ENCODE measurements at regions not wholly inside any gene's neighbourhood (a gene's known extent, or its start where the extent isn't known, plus 50 kb on each side); places are given as distances from the start of the nearest gene placed in this dataset.

DNA sequence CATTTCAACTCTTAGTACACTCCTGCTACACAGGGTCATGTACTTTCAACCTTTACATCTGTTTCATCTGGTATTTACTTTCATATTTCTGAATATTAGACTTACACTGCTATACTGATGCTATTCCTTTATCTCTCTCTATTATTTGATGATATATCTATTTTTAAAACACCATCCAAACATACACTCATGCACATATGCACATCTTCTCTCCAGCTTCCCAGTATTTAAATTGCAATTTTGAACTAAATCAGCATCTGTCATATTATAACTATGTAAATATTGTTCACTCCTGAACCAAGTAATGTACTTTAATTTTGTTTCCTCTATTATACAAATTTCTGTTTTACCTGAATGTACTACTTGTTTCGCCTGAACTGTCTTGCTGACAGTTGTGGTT, 293.6 kb upstream of the FLRT2 start:
- no peak for DNase-seq (ENCODE audit: low read depth)
- no peak for TF ChIP-seq MYC (IDR thresholded peaks at IDR 0.05; ENCODE audit: low read depth, low read length)
- TF ChIP-seq, protein P1, sequence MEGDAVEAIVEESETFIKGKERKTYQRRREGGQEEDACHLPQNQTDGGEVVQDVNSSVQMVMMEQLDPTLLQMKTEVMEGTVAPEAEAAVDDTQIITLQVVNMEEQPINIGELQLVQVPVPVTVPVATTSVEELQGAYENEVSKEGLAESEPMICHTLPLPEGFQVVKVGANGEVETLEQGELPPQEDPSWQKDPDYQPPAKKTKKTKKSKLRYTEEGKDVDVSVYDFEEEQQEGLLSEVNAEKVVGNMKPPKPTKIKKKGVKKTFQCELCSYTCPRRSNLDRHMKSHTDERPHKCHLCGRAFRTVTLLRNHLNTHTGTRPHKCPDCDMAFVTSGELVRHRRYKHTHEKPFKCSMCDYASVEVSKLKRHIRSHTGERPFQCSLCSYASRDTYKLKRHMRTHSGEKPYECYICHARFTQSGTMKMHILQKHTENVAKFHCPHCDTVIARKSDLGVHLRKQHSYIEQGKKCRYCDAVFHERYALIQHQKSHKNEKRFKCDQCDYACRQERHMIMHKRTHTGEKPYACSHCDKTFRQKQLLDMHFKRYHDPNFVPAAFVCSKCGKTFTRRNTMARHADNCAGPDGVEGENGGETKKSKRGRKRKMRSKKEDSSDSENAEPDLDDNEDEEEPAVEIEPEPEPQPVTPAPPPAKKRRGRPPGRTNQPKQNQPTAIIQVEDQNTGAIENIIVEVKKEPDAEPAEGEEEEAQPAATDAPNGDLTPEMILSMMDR (IDR thresholded peaks at IDR 0.05; ENCODE audit: low read depth, low read length), result no peak
- TF ChIP-seq, protein P2, sequence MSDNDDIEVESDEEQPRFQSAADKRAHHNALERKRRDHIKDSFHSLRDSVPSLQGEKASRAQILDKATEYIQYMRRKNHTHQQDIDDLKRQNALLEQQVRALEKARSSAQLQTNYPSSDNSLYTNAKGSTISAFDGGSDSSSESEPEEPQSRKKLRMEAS (IDR thresholded peaks at IDR 0.05; ENCODE audit: low read depth, low read length), result no peak
- no peak for TF ChIP-seq POLR2A (IDR thresholded peaks at IDR 0.05; ENCODE audit: extremely low read depth, insufficient read length)
- H3K4me3 ChIP-seq (ENCODE audit: low read depth, low read length), result no peak overlapping the region

DNA sequence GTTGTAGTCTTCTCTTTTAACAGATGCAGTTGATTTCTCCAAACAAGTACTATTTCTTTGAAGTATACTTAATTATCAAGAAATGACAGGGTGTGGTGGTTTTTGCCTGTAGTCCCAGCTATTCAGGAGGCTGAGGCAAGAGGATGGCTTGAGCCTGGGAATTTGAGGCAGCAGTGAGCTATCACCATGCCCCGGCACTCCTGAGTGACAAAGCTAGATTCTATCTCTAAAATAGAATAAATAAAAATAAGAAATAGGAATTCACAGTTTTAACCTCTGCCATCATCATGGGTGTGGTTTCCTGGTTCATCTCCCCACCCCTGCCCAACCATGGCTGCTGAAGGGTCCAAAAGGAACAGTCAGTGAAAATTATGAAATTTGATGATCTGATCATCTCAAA, 290.2 kb upstream of the FLRT2 start:
- no peak overlapping the region for H3K4me3 ChIP-seq (ENCODE audit: low read depth, low read length)
- TF ChIP-seq, protein P1 (IDR thresholded peaks at IDR 0.05; ENCODE audit: low read depth, low read length), result no peak
- TF ChIP-seq, protein P2 (IDR thresholded peaks at IDR 0.05; ENCODE audit: low read depth, low read length), result no peak
- no peak for TF ChIP-seq POLR2A (IDR thresholded peaks at IDR 0.05; ENCODE audit: extremely low read depth, insufficient read length)
- TF ChIP-seq MYC (IDR thresholded peaks at IDR 0.05; ENCODE audit: low read depth, low read length), result no peak
- DNase-seq (ENCODE audit: low read depth), result no peak

DNA sequence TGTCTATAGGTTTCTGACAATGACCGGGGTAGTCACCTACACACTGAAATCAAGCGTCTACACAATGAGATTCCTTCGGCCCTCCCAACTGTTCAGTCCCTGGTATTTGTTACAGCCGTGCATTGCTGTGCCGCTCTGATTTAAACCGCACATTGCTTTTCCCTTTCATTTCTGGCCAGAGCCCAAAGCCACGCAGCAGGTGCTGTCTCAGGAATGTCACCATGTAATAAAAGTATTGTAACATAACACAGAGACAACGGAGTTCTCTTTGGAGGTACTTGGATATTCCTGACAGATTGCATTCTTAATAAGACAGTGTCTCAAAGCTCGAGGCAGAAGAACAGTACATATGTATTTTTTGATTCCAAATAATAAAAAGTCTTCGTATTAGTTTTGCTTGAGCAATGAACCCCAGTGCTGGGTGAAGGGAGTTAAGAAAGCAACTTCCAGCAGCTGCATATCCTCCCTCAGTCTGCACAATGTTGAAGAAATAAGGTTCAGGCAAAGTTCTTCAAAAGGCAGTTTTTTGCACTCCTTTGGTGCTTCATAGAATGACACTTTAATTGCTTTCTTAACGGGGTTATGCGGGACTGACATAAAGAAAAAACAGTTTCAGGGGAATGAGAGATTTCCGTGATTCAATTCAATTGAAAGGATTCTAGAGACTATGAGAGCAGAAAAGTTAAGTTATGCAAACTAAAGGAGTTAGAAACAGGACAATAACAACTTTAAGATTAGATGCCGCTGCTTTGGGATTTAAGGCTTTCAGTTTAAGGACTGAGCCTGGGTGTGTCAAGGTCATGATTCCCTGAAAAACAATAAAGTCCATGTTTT, 288.7 kb upstream of the FLRT2 start:
- H3K4me3 ChIP-seq (ENCODE audit: low read depth, low read length), result no peak overlapping the region
- no peak for DNase-seq (ENCODE audit: low read depth)
- TF ChIP-seq, protein P2 (IDR thresholded peaks at IDR 0.05; ENCODE audit: low read depth, low read length), result no peak
- TF ChIP-seq MYC (IDR thresholded peaks at IDR 0.05; ENCODE audit: low read depth, low read length), result no peak
- TF ChIP-seq POLR2A (IDR thresholded peaks at IDR 0.05; ENCODE audit: extremely low read depth, insufficient read length), result no peak
- TF ChIP-seq, protein P1 (IDR thresholded peaks at IDR 0.05; ENCODE audit: low read depth, low read length), result no peak

DNA sequence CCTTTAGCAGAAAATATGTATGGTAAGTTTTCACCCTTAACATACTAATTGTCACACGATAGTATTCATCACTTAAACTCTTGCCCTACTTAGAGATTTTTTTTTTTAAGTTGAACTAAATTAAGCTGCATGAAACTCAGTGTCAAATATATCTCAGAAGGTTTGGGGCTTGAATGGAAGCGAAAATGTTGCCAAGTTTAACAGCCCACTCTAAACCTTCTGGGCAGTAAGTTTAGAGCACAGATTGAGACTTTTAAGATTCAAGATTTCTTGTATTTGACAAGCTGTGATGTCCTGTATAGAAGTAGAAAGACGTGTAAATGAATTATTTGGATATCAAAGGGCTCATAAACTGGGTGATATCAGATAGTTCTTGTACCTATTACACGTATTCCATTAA, 287.3 kb upstream of the FLRT2 start:
- TF ChIP-seq, protein P2 (IDR thresholded peaks at IDR 0.05; ENCODE audit: low read depth, low read length), result no peak
- TF ChIP-seq, protein P1 (IDR thresholded peaks at IDR 0.05; ENCODE audit: low read depth, low read length), result no peak
- TF ChIP-seq POLR2A (IDR thresholded peaks at IDR 0.05; ENCODE audit: extremely low read depth, insufficient read length), result no peak
- TF ChIP-seq MYC (IDR thresholded peaks at IDR 0.05; ENCODE audit: low read depth, low read length), result no peak
- no peak overlapping the region for H3K4me3 ChIP-seq (ENCODE audit: low read depth, low read length)
- DNase-seq (ENCODE audit: low read depth), result no peak

DNA sequence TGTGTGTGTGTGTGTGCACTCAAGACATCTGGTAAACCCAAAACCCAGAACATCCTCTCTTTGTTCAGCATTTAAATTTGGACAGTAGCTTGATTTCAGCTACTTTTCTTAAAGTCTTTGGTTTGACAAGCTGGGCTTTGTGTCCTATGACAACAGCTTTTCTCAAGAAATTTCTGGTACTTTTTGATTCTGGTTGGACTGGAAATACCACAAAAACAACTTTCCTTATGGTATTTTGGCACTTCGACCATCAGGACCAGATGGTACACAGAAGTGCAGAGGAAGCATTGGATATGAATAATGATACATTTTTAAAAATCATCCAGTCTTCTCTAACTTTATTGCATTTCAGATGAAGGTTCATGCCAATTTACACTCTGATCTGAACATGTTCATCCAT, 286.6 kb upstream of the FLRT2 start:
- TF ChIP-seq POLR2A (IDR thresholded peaks at IDR 0.05; ENCODE audit: extremely low read depth, insufficient read length) (no peak), MYC (IDR thresholded peaks at IDR 0.05; ENCODE audit: low read depth, low read length) (no peak)
- TF ChIP-seq, protein P1 (IDR thresholded peaks at IDR 0.05; ENCODE audit: low read depth, low read length), result no peak
- TF ChIP-seq, protein P2 (IDR thresholded peaks at IDR 0.05; ENCODE audit: low read depth, low read length), result no peak
- H3K4me3 ChIP-seq (ENCODE audit: low read depth, low read length), result no peak overlapping the region
- DNase-seq (ENCODE audit: low read depth), result no peak

Data from NB4 (cell line).